GM21786 (cell line): ENCODE measurements at regions not wholly inside any gene's neighbourhood (a gene's known extent, or its start where the extent isn't known, plus 50 kb on each side); places are given as distances from the start of the nearest gene placed in this dataset.

ENCODE experiments used
- ATAC-seq: cut with Tn5 transposase; IDR thresholded peaks from one replicate; pipeline ENCODE4 v1.9.1; 2021; ENCODE audit not compliant: unreplicated experiment

DNA sequence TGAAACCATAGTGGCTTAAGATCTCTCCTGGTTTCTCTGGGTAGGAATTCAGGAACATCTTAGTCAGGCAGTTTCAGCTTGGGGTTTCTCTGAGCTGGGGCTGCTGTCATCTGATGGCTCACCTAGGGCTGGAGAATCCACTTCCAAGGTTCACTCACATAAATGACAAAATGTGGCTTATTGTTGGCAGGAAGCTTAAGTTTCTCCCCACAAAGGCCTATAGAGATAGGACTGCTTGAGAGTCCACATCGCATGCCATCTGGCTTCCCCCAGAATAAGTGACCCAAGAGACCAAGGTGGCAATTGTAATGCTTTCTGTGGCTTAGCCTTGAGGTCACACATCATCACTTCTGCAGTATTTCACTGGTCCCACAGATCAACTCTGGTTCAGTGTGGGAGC, 131.4 kb downstream of the EDN1 start:
- no peak for ATAC-seq

DNA sequence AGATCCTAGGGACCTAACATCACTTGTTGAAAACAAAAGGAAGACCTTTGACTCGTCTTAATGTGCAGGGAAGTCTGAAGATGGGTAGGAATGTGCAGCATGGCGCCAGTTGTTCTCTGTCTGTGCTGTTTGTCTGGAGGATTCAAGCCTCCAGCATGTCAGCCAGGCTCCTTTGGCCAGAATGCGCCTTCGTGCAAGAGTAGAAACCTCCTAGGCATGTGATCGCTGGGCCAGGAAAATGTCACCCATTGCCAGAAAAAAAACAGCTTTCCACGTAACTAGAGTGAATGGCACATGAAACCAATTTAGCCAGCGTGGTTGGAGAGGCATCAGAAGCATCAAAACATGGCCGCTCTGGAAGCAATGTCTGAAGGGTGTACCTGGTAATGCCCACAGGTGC, 132.7 kb downstream of the EDN1 start:
- no peak for ATAC-seq

DNA sequence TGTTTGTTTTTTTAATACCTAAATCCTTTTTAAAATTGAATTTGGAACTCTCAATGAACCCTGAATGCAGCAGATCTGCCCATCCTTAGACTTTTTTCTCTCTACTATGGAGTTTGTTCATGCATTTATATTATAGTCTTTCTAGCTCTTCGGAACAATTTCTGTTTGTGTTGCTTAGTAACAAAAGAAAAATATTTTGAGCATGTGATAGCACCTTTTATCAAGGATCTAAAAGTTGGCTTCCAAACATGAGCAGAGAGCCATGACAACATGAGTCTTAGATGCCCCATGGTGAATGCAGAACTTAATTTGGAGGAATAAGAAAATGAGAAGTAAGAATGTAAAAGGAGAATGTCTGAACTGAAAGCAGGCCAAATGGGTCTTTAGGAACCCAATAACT, 133.7 kb downstream of the EDN1 start:
- ATAC-seq: no peak

DNA sequence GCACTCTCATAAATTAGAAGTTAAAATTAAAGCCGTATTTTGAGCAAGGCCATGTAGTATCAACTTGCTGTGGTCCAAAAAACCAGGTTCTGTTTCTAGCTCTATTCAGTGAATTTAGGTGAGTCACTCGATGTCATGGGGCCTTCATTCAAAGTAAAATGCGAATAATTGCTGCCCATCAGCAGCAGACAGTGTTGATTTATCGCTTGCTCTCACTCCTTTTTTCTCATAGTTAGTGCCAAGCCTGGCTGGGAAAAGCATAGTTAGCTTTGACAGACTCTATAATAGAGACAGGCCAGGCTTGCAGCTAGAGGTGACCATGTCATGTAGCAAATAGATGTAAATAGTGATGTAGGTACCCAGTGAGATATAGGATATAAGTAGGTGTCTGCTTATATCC, 136.0 kb downstream of the EDN1 start:
- ATAC-seq: no peak

DNA sequence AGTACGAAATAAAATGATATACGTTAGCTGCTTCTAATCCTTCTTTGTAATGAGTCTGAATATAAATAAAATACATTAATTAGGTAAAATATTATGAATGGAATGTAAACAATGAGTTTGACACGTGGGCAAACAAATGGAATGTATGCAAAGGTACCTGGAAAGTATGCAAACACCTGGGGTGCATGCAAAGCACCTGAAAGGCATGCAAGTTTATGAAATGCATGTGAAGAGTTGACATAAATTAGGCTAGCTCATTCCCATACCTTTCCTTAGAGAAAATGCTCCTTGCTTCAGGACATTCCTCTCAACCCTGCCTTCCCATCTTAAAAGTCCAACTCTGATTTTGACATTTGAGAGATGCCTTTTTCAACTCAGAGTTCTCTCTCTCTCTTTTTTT, 140.9 kb downstream of the EDN1 start:
- no peak for ATAC-seq

DNA sequence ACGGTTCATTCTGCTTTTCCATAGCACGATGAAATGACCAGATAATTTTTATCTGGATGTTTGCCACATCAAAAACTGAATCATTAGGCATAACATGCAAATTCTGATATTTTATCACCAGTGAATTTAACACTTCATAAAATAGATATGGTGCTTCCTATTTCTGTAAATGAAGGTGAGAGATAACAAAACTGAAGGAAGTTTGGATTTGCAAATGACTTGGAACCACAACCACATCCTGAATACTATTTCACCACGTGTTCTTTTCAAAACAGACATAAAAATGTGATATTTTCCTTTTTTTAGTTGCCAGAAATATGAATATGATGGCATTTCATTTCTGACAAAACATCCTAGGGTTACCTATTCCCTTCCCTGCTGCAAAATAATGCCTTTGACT, 146.1 kb downstream of the EDN1 start:
- no peak for ATAC-seq

DNA sequence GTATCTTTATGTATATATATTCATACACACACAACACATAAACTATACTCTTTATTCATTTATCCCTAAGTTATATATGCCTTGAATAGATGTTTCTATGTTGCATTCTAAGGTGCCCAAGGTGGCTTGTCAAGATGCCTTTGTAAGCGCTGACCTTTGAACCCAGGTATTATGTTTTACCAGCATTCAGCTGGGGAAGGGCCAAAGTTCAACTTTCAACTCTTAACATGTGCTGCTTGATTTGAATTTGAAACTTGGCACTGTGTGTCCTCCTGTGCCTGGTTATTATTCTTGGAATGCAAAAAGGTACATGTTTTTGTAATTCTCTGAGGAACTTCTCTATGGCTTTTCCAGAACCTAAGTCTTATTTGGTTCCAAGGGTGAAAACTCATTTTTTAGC, 146.5 kb downstream of the EDN1 start:
- ATAC-seq: no peak

DNA sequence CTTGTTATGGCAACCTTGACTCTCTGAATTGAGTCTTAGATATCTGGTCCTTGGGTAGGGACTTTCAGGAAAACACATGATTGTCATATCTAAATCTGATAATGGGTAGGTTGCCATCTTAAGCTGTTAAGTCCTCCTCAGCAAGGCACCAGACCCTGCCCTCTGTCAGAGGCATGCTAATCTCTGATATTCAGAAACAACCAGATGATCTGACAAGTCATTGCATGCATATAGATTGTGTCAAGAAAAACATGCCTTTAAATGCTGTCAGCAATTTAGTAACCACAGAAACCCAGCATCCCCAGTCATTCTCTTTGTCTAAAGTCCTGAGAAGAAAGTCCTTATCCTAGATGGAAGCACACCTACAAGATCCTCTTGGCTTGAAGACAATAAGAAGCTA, 149.1 kb downstream of the EDN1 start:
- no peak for ATAC-seq

DNA sequence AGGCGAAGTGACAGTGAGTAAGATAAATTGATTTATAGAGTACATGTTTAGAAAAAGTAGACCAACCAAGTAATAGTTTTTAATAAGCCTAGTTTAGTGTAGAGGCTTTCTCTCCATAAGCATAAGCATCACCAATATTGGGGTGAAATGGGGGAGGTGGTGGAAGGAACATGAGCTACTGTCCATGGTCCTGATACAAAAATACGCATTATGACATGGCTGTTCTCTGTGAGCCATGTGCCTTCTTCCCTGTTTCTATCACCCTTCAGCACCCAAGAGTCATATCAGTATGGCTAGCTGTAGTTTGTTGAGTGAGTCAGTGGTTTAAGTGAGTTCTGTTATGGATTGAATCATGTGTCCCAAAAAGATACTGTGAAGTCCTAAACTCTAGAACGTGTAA, 150.8 kb downstream of the EDN1 start:
- ATAC-seq: no peak

DNA sequence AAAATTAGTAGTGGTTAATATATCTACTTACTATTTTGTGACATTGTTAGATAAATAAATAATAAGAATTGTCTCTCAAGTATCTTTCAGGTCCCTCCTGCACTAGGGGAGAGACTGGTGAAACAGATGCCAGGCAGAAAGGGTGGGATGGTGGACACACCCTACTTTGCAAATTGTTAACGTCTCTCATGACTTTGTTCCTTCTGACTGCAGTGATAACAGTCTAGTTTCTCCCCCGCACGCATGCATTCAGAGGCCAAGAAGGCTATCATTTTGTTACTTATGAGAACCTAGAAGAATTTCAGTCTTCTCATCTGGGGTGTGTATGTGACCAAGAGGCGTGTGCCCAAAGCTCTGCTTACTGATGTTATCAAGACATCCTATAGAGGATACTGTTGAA, 152.3 kb downstream of the EDN1 start:
- ATAC-seq: no peak

DNA sequence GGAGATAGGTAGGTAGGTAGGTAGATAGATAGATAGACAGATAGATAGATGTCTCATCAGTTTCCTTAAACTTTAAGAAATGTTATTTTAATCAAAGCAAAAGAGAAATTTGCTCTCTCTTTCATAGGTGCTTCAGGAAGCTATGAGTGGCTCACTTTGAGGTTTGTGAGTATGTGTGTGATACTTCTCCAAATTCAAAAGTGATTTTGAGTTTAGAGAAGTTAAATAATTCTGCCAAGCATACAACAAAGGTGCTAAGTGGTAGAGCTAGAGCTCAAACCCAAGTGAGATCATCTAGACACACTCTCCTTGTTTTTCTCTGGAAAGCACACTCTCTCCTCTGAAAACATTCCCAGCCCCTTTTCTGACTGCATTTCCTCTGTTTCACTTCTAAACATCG, 156.2 kb downstream of the EDN1 start:
- ATAC-seq: no peak

DNA sequence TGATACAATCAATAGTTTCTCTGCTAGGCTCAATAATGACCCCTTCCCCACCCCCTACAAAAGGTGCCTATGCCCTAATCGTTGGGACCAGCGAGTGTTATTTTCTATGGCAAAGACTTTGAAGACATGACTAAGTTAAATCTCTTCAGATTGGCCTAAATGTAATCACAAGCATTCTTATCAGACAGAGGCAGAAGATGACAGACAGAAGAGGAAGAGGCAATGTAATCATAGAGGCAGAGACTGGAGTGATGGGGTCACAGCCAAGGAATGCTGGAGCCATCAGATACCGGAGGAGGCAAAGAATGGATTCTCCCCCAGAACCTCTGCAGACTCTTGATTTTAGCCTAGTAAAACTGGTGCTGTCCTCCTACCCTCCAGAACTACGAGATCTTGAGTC, 159.3 kb downstream of the EDN1 start:
- no peak for ATAC-seq

DNA sequence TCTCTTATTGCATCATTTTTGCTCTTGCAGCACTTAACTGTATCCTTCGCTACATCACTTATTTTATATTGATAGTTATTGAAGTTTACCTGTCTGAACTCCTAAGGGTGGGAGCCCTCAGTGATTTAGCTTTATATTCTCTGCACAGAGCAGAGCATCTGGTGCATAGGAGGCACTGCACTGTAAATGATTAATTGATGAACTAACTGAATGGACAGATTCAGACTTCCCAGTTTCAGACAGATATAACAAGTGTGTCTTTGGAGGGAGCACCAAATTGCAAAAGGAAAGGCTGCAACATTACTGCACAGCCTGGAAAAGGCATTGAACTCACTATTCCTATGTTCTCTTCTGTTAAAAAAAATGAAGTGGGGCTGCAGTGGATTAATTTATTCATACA, 160.3 kb downstream of the EDN1 start:
- peak; percentile 52 for ATAC-seq

DNA sequence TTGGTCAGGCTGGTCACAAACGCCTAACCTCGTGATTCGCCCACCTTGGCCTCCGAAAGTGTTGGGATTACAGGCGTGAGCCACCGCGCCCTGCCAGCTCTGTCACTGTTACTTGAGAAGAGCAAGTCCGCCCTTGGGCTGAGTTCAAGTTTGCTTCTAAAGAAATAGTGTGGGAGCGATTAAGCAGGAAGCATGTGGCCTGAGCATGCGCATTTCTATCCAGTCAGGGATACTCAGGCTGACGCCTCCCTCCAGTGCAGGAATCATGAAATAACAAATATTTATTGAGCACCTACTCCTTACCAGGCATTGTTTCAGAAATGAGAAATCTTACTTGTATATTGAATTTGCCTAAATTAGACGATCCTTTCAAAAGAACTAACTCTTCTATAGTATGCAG, 166.2 kb downstream of the EDN1 start:
- no peak for ATAC-seq

DNA sequence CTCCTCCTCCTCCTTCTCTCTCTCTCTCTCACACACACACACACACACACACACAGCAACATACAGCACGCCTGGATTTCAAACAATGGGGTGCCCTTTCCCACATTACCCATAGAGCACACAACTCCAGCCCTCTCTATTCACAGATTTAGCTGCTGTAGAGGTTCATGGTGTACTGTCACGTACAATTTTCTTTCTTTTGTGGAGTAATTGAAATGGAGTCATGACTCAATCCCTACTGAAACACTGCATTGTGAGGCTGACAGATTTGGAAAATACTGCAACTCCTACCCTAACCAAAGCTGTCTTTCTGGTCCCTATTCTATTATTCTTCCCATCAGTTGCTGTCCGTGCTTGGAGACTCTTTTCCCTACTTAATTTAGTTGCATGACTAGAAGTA, 166.9 kb downstream of the EDN1 start:
- no peak for ATAC-seq

DNA sequence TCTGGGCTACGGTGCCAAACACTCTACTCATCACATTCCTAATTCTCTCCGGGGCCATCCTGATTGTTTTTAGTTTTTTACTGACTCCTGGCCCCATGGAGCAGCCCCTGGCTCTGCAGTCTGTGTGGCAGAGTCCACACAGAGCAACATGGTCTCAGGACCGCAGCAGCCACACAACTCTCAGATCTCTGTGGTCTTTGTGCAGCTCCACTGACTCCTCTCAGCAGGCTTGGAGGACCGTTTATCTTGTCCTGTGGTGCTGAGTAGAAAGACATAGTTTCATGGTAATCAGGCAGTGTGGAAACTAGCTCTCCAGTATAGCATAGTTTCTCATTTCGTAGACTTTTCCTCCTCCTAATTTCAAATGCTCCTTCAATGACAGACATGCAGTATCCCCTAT, 168.4 kb downstream of the EDN1 start:
- ATAC-seq: no peak

DNA sequence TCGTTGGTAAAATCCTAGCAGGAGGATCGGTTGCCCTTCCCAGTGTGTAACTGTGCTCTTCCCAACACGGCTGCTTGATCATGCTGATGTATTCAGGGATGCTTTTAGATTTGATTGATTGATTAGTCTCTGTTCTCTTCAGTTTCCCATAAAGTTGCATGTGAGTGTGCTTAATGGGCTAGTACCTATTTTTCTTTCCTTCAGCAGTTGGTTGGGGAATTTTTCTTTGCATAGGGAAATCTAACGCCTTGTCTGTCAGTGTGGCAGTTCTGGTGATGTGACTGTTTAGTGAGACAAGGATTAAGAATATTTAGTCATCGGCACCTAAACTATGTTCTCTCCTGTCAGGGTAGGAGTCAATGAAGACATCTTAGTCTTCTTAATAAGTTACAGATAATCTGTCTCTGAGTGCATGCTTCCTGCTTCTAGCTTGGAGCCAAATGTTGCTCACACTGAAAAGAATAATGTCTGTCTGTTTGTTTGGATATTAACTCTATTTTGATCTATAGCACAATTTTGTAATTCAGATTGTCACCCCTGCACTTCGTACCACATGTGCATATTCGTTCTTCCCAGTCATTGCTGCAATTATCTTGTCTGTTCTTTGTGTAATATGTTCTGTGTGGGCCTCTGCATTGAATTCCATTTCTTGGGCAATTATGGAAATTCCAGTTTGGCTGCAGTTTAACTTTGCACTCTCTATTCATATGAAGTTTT, 169.9 kb downstream of the EDN1 start:
- ATAC-seq: no peak

DNA sequence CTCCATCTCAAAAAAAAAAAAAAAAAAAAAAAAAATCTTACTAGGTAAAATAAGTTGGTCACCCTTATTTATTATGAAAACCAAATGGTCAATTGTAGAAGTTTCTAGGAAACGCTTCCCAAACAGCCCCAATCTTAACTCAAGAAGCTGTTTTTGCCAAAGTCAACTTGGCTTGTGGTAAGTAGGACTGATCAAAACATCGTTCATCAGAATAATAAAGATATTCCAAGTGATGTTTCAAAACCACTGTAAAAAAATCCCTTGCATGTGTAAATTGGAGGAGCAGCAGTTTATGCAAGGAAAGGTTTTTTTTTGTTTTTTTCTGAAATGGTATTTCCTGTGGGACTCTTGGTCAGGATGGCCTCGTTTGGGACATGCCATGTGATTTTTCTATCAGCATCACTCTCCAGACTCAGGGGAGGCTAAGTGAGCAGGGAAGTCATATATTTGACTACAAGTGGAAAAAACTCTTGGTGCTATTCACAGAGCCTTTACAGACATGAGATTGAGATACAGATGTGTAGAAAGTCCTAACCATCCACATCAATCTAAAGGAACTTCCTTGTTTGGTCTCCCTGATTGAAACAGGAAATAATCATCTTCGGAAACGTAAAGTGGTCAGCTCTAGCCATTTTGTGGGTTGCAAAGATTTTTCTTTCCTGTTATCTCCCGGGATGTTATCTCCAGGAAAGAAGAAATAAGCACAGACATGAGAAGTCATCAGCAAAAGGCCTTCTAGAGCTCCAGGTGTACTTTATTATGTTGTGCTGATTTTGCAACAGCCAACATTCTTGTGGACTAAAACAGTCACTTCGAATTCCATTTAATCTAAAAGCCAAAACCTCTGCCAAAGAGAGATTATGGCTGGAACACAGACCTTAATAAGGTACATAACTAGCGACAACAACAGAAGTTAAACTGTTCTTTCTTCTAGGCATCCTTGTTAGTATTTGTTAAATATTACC, 177.8 kb downstream of the EDN1 start:
- no peak for ATAC-seq

DNA sequence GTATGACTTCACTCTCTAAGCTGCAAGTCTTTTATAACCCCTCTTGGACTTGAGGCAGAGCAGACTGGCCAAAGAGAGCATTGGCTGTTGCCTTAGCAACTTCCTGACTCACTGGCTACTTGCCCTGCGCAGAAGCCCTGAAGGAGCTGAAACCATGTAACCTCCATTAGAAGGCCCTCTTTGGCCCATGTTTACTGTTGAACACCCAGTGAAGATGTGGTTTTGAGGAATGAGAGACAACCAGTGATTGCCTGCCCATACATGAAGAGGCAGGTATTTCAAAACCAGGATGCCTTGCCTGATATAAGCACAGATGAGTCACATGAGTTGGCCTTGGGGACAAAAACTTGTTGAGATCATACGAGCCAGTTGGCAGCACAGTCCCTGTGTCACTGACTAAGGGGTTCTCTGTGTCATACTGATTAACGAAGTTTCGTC, 182.5 kb downstream of the EDN1 start:
- no peak for ATAC-seq

DNA sequence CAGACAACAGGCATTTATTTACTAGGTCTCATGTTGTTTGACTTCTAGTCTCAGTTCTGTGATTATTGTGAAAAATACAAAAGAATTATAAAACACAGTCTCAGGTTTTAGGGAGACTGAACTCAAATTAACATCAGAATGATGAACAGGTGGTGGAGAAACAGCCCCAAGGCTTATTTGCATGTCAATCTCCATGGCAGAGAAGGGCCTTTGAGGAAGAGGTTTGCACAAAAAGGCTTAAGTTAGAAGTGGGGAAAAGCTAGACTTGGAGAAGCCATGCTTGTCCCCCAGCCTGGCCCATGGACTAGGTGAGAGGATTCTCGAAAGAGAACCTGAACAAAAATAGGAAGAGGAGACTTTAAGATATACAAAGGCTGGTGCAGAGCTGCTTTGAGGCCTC, 183.3 kb downstream of the EDN1 start:
- no peak for ATAC-seq

DNA sequence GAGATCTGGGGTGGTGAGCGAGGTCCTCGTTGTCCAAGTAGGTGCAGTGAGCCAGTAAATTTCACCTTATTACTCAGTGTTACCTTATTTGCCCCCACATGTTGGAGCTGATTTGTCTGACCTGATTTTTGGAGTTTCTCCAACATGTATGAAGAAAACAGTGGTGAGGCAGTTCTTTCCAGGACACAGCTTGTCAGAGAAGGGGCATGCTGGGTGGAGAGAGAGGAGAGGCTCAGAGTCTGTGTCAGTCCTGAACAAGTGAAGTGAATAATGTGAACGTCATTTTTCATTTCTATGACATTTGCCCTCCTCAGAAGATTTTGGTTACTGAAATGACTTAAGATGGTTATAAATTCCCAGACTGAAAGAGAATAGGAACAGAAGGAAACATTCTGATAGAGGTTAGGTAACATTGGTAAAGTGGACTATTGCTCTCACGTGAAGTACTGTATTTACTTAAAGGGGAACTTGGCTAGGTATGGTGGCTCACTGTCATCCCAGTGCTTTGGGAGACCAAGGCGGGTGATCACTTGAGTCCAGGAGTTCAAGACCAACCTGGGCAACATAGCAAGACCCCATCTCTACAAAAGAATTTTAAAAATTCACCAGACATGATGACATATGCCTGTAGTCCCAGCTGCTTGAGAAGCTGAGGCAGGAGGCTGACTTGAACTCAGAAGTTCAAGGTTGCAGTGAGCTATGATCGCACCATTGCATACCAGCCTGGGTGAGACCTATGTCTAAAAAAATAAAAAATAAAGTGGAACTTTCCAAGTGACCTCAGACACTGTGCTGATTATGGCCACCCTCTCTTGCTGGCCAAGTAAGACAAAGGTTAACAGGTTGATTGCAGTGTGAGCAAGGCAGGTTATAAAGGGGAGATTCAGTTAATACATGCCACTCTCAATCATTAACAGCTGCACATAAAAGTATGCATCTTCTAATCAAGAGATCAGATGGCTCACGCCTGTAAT, 184.3 kb downstream of the EDN1 start:
- ATAC-seq: no peak
